Mucosa of rectum (tissue), 2 donors: ENCODE measurements at regions not wholly inside any gene's neighbourhood (a gene's known extent, or its start where the extent isn't known, plus 50 kb on each side); places are given as distances from the start of the nearest gene placed in this dataset.

Experiments
- H3K27ac ChIP-seq, 2 donors: one replicate each; pipeline ENCODE4 v1.7.0; 2013; ENCODE audit warnings: inconsistent platforms in 2 of 2, low read depth in 2 of 2, low read length in 2 of 2
- H3K27me3 ChIP-seq, 2 donors: one replicate each; pipeline ENCODE4 v1.7.0; 2013; ENCODE audit warnings: low read length in 2 of 2; ENCODE audit not compliant: control insufficient read depth in 2 of 2, insufficient read depth in 2 of 2
- H3K36me3 ChIP-seq, 2 donors: one replicate each; pipeline ENCODE4 v1.7.0; 2013; ENCODE audit warnings: low read length in 2 of 2; ENCODE audit not compliant: control insufficient read depth in 2 of 2, insufficient read depth in 2 of 2
- H3K4me1 ChIP-seq, 2 donors: one replicate each; pipeline ENCODE4 v1.7.0; 2013; ENCODE audit warnings: low read length in 2 of 2, mild to moderate bottlenecking in 1 of 2; ENCODE audit not compliant: control insufficient read depth in 2 of 2, insufficient read depth in 2 of 2
- H3K4me3 ChIP-seq, 2 donors: one replicate each; pipeline ENCODE4 v1.7.0; 2013; ENCODE audit warnings: low read length in 2 of 2
- H3K9ac ChIP-seq, 2 donors: one replicate each; pipeline ENCODE4 v1.7.0; 2013; ENCODE audit warnings: low read length in 2 of 2, low read depth in 1 of 2, mild to moderate bottlenecking in 1 of 2
- H3K9me3 ChIP-seq, 2 donors: one replicate each; pipeline ENCODE4 v1.7.0; 2013; ENCODE audit warnings: low read length in 2 of 2; ENCODE audit not compliant: control insufficient read depth in 2 of 2
- donor health status: healthy.
- donor health status: Normal muscosa, but diverticular disease.

DNA sequence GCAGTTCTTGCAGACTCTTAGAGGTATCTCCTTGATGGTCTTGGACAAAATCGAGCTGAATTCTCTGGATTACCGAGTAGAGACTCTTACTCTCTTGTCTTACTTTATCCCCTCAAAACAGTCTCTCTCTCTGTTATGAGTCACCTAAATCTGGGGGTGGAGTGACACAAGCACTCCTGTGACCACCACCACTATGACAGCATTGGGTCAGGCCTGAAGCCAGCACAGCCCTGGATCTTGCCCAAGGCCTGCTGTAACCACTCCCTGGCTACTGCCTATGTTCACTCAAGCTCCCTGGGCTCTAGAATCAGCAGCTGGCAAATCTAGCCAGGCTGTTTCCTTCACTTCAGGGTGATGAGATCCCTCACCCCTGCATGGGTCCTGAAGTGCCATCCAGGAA is 662.5 kb downstream of the LUZP2 start:
- no peak overlapping the region for H3K27ac ChIP-seq
- no peaks in the 10 kb centered on the region for H3K36me3 ChIP-seq
- no peak overlapping the region for H3K9ac ChIP-seq
- H3K4me3 ChIP-seq: no peak overlapping the region
- H3K9me3 ChIP-seq: no peaks in the 10 kb centered on the region
- no peaks in the 10 kb centered on the region for H3K4me1 ChIP-seq
- H3K27me3 ChIP-seq: no peaks in the 10 kb centered on the region

DNA sequence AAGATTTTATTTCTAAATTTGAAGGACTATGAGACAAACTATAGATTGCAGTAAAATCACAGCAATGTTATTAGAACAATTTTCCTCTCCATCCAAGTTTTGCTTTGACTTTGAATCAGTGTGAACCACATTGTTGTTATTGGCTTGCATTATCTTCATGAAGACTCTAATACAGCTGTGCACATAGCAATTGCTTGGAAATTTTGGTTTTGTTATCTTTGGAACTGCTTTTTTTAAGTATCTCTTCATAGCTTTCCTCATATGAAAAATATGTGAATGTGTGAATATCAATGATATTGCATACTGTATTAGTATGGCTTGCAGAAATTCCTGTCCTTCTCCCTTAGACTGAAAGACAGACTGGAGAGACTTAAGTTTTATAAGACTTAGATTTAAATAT is 666.6 kb downstream of the LUZP2 start:
- H3K27me3 ChIP-seq: no peaks in the 10 kb centered on the region
- H3K4me1 ChIP-seq: no peaks in the 10 kb centered on the region
- no peaks in the 10 kb centered on the region for H3K9me3 ChIP-seq
- no peak overlapping the region for H3K27ac ChIP-seq
- H3K36me3 ChIP-seq: no peaks in the 10 kb centered on the region
- H3K9ac ChIP-seq: no peak overlapping the region
- no peak overlapping the region for H3K4me3 ChIP-seq

DNA sequence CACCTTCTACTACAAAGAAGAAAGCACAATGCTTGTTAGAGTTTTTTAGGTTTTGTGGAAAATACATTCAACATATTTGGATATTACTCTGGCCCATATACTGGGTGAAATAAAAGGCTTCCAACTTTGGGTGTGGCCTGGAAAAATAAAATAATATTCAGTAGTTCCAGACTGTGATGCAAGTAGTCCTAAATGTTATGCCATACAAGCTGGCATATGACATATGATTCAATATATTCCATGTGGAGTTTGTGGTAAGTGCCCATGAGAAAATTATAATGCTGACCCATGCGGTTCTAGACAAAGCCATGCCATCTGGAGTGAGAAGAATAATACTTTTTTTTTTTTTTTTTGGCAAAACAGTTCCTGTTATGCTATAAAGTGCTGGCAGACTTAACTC is 683.3 kb downstream of the LUZP2 start:
- no peak overlapping the region for H3K9ac ChIP-seq
- no peaks in the 10 kb centered on the region for H3K9me3 ChIP-seq
- no peak overlapping the region for H3K27ac ChIP-seq
- no peak overlapping the region for H3K4me3 ChIP-seq
- no peaks in the 10 kb centered on the region for H3K36me3 ChIP-seq
- H3K4me1 ChIP-seq: no peaks in the 10 kb centered on the region
- no peaks in the 10 kb centered on the region for H3K27me3 ChIP-seq

DNA sequence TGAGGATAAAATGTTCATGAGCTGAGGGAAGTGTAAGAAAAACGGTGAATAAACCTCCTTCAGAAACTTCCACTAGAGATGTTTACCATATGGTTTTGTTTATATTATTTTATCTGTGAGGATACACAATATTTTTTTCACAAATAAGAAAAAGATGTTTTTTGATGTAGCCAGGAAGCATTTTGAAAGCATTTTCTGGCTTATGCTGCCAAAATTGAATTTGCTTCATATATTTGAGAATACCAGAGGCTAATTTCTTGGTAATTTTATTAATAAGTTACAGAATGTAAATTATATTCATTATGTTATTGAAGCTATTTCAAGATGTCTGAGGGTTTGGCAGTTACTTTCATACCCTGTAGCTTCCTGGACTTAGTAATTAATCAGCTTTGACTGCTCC is 686.6 kb downstream of the LUZP2 start:
- Histone ChIP-seq H3K4me1 (no peaks in the 10 kb centered on the region), H3K4me3 (no peak overlapping the region), H3K27me3 (no peaks in the 10 kb centered on the region), H3K9ac (no peak overlapping the region), H3K27ac (no peak overlapping the region), H3K36me3 (no peaks in the 10 kb centered on the region), H3K9me3 (no peaks in the 10 kb centered on the region)

DNA sequence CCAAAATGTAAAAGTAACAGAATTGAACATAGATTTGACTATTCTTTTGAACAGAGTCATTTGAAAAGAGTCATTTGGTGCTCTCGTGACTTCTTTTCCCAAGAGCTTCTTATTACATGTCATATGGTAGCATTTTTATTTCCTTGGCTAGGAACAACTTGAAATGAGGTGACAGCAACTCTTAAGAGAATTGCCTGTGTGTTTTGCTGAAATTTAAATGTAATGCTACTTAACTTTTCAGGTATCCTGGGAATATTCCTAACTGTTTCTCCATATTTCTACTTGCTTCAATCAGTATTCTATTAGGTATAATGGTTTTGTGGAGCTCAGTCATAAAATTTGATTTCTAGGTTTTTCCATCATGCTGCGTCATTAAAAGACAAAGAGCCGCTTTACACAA is 700.7 kb downstream of the LUZP2 start:
- Histone ChIP-seq H3K9ac (no peak overlapping the region), H3K9me3 (no peaks in the 10 kb centered on the region), H3K4me3 (no peak overlapping the region)

DNA sequence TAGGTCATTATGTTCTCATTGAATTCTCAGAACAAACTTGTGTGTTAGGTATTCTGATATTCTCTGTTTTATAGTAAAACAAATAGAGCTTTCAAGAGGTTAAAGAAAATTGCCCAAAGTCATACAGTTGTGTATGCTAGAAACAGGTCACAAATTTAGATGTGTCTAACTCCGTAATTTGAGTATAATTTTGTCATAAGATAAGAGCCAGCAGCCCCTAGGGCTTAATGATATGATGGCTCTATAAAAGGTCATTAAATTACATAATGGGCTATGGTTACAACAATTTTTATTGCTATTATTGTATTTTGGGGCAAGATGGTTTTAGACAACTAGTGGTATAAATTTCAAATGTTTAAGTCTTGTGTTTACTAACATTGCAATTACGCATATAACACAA is 701.9 kb downstream of the LUZP2 start:
- no peak overlapping the region for H3K4me3 ChIP-seq
- H3K27me3 ChIP-seq: no peaks in the 10 kb centered on the region
- H3K9me3 ChIP-seq: no peaks in the 10 kb centered on the region
- H3K36me3 ChIP-seq: no peaks in the 10 kb centered on the region
- no peak overlapping the region for H3K9ac ChIP-seq
- no peak overlapping the region for H3K27ac ChIP-seq
- H3K4me1 ChIP-seq: no peaks in the 10 kb centered on the region

More for the DNA sequence above, 700.7 kb downstream of the LUZP2 start:
- H3K27me3 ChIP-seq: no peaks in the 10 kb centered on the region
- H3K27ac ChIP-seq: no peak overlapping the region
- no peaks in the 10 kb centered on the region for H3K36me3 ChIP-seq
- no peaks in the 10 kb centered on the region for H3K4me1 ChIP-seq

DNA sequence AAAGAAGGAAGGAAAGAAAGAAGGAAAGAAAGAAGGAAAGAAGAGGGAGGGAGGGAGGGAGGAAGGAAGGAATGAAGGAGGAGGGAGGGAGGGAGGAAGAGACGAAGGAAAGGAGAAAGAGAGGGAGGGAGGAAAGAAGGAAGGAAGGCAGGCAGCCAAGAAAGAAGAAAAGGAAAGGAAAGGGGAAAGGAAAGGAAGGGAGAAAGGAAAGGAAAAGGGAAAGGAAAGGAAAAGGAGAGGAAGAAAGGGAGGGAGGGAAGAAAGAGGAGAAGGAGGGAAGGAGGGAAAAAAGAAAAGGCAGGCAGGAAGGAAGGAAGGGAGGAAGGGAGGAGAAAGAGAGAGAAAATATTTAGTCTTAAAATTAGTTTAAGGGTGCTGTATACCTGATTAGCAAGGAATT is 704.1 kb downstream of the LUZP2 start:
- Histone ChIP-seq H3K9ac (no peak overlapping the region), H3K36me3 (no peaks in the 10 kb centered on the region), H3K27ac (no peak overlapping the region), H3K4me3 (no peak overlapping the region), H3K27me3 (no peaks in the 10 kb centered on the region), H3K4me1 (no peaks in the 10 kb centered on the region), H3K9me3 (no peaks in the 10 kb centered on the region)

DNA sequence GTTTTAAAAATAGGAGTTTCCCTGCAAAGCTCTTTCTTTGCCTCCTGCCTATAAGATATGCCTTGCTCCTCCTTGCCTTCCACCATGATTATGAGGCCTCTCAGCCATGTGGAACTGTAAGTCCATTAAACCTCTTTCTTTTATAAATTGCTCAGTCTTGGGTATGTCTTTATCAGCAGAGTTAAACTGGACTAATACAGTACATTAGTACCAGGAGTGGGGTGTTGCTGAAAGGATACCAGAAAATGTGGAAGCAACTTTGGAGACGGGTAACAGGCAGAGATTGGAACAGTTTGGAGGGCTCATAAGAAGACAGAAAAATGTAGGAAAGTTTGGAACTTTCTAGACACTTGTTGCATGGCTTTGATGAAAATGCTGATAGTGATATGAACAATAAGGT is 709.9 kb downstream of the LUZP2 start:
- no peaks in the 10 kb centered on the region for H3K9me3 ChIP-seq
- H3K27ac ChIP-seq: no peak overlapping the region
- H3K4me1 ChIP-seq: no peaks in the 10 kb centered on the region
- no peak overlapping the region for H3K9ac ChIP-seq
- no peaks in the 10 kb centered on the region for H3K27me3 ChIP-seq
- H3K4me3 ChIP-seq: no peak overlapping the region
- H3K36me3 ChIP-seq: no peaks in the 10 kb centered on the region

DNA sequence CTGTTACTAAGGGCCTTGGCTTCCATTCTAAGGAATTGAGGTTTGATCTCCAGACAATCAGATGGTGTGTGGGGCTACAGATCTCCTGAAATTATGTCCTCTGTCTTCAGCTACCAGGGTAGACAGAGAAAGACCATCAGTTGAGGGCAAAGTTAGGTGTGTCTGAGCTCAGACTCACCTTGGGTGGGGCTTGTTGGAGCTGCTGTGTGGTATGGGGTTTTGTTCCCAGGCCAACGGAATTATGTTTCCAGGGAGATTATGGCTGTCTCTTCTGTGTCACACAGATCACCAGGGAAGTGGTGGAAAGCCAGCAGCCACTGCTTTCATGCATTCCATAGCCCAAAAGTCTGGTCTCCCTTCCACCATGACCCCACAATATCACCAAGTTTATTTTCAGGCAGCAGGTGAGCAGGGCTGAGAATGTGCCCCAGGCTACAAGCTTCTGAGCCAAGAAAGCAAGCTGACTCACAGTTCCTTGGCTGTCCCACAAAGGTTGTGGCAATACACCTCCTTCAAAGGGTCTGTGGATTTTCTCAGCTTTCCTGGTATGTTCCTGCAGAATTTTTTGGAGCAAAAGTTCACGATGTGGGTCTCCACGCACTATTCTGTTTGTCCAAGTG is 714.9 kb downstream of the LUZP2 start:
- no peaks in the 10 kb centered on the region for H3K4me1 ChIP-seq
- no peak overlapping the region for H3K4me3 ChIP-seq
- no peaks in the 10 kb centered on the region for H3K36me3 ChIP-seq
- H3K27me3 ChIP-seq: no peaks in the 10 kb centered on the region
- H3K9me3 ChIP-seq: no peaks in the 10 kb centered on the region
- H3K9ac ChIP-seq: no peak overlapping the region
- no peak overlapping the region for H3K27ac ChIP-seq

DNA sequence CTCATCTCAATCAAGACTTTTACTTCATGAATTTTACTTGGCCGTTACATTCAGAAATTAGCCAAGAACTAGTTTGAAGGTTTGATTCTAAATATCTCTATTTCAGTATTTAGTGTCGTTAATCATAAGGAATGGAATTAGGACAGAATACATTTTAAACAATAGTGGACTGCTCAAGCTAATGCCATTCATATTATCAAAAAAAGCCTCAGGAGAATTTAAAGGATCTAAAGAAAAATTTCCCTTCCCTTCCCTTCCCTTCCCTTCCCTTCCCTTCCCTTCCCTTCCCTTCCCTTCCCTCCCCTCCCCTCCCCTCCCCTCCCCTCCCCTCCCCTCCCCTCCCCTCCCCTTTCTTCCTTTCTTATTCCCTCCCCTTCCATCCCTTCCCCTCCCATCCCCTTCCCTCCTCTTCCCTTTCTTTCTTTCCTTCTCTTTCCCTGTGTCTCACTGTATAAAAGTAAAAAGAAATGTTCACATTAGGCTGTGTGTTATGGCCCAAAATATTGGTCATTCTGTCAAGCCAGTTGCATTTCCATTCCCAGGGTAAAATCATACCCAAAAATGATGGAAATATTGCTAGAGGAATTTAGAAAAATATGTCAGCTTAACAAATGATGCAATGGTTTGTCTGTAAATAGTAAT is 717.8 kb downstream of the LUZP2 start:
- no peak overlapping the region for H3K27ac ChIP-seq
- H3K9me3 ChIP-seq: no peaks in the 10 kb centered on the region
- no peak overlapping the region for H3K9ac ChIP-seq
- no peaks in the 10 kb centered on the region for H3K27me3 ChIP-seq
- no peak overlapping the region for H3K4me3 ChIP-seq
- no peaks in the 10 kb centered on the region for H3K36me3 ChIP-seq
- no peaks in the 10 kb centered on the region for H3K4me1 ChIP-seq
